GM18907 (cell line): ENCODE measurements at regions not wholly inside any gene's neighbourhood (a gene's known extent, or its start where the extent isn't known, plus 50 kb on each side); places are given as distances from the start of the nearest gene placed in this dataset.
"Not testable (repeated sequence)": the region's sequence is repeated elsewhere in the genome, so short reads cannot be mapped to it uniquely, and the experiment has no call there.

Source experiments
- ATAC-seq: cut with Tn5 transposase; IDR thresholded peaks from one replicate; pipeline ENCODE4 v1.9.1; 2021; ENCODE audit warnings: mild to moderate bottlenecking, moderate library complexity; ENCODE audit not compliant: unreplicated experiment

GRCh38 chr16:61435346-61435745 is 600.9 kb downstream of the CDH8 start:
- ATAC-seq = no peak

- no peak for ATAC-seq
Measured at GRCh38 chr16:61432421-61432820, 603.8 kb downstream of the CDH8 start.

DNA sequence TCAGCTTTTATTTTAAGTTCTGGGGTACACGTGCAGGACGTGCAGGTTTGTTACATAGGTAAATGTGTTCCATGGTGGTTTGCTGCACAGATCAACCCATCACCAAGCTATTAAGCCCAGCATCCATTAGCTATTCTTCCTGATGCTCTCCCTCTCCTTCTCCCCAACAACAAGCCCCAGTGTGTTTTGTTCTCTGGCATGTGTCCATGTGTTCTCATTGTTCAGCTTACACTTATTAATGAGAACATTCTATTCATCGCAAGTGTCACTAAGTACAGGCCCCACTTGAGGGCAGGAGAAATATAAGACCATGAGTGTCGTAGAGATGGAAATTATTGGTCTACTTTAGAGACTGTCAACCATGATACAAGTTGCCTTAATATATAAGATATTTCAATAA is 615.1 kb downstream of the CDH8 start:
- no peak for ATAC-seq

DNA sequence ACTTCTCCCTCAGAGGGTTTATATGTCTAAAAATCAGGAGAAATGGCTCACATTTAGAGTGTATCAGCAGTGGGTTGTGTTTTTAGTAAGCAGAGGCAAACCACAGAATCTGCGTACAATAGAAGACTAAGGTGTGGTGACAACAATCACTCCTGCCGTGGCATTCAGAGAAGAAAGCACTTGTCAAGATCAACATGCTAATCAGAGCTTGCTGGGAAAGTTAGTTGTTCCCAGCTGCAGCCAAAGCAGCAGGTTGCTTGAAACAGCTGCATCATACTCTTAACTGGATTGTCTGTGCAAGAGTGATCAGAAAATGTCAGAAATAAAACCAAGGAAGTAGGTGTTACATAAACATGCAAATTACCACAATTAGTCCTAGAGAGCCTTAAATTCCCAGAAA is 616.4 kb downstream of the CDH8 start:
- ATAC-seq = no peak

DNA sequence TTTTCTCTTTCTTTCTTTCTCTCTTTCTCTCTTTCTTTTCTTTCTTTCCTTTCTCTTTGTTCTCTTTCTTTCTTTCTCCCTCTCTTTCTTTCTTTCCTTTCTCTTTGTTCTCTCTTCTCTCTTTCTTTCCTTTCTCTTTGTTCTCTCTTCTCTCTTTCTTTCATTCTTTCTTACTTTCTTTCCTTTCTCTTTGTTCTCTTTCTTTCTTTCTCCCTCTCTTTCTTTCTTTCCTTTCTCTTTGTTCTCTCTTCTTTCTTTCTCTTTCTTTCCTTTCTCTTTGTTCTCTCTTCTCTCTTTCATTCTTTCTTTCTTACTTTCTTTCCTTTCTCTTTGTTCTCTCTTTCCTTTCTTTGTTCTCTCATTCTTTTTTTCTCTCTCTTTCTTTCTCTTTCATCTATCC is 617.4 kb downstream of the CDH8 start:
- ATAC-seq = not testable (repeated sequence)

DNA sequence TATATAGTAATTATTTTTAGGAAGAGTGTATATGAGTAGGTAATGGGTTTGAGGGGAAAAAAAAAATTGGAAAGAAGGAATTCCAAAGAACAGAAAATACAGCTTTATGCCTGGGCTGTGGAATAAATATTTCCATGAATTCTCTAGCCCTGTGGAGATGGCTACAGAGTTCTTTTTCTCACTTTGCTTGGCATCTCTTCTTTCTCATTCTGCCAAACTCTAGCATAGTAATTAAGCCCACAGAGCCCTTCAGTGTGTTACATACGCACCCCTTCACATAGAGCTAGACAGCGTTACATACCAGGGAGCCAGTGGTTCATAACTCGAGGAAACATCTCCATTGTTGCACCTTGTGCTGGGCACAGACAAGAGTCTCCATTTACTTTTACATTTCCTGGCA is 621.1 kb downstream of the CDH8 start:
- no peak for ATAC-seq

DNA sequence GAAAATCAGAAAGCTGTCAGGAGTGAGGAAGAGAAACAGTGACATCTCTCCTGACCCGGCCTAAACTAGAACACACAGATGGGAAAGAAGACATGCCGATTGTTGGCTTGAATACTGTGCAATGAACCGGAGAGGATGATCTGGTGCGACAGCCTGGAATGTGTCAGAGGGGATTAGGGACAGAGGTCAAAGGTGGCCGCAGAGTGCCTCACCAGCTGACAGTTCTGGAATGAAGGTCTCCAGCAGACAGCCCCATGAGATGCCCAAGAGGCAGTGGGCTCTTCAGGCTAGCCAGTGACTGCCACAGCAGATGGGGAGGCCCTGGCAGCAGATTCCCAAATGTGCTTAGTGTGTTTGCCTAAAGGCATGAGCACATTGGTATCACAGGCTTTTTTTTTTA is 623.2 kb downstream of the CDH8 start:
- no peak for ATAC-seq

- no peak for ATAC-seq
Measured at GRCh38 chr16:61412562-61412961, 623.7 kb downstream of the CDH8 start.

DNA sequence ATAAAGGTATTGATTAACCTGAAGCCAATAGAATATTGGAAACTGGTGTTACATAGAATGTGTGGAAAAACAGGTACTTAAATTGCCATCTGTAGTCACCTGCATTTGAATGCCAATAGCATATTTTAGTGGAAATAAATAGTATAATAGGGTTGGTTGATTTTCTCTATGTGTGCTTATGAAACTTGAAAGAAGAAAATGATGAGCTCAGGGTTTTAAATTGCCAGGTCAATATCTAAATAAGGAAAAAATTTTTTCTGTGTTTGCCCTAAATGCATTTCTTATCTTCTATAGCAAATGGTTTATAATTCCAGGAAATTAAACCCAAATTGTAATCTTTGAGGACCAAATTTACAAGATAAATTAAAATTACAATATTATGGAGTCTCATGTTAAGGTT is 626.6 kb downstream of the CDH8 start:
- ATAC-seq = no peak

DNA sequence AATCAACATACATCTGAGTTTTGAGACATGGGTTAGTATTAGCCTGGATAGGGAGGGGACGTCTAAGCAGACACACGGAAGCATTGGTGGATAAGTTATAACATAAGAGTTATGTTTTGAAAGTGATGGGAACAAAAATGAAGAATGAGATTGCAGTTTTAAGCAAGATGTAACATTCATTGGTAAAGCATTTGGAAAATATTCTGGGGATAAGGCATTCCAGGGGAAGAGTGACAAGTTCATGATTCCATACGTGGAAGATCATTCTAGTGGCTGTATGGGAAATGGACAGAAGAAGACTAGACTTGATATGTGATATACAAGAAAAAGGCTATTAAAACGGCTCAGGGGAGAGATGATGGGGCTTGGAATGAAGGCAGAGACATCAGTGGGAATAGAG is 632.9 kb downstream of the CDH8 start:
- ATAC-seq = no peak

DNA sequence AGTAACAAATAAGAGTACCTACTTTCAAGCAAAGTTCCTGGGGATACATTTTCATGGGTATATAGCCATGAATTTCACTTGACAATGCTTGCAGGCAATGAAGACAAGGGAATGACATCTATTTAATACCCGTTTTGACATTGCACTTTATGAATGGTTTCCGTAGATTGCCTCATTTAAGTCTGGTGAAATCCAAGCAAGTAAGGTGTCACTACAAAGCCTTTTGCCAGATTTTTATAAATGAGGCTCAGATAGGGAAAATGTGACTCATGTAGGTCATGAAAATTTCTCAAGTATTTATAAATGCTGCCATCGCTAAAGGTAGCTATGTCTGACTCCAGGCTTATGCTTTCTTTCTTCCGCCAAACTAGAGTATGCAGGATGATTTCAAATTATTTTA is 644.3 kb downstream of the CDH8 start:
- no peak for ATAC-seq

GRCh38 chr16:61390965-61391637 is 645.1 kb downstream of the CDH8 start:
- no peak for ATAC-seq

DNA sequence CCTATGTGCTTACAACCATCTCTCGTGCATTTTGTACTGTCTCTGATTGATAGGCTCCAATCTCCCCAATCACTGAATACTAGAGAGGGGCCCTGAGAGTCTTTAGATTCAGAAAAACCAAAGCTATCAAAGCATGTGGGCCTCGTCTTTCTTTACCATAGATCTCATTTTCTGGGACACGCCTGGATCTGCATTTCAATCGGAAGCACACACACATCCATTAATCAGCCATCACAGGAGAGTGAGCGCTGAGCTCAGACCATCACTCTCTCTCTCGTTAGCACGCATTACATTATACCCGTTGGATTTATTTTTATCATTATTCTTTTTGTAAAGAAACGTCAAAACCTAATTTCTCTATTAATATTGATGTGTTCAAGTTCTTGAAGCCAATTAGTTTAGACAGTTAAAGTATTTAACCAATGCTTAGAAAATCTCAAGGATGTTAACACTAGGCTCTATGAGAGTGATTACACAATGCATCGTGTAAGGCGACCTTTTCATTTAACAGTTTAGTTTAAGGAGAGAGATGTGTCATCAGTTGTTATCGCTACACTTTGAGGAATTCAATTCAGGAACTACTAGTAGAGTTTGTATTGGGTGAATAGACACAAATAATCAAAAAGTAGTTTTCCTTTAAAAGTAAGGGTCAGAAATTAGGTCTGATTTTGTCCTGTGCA is 650.7 kb downstream of the CDH8 start:
- no peak for ATAC-seq

DNA sequence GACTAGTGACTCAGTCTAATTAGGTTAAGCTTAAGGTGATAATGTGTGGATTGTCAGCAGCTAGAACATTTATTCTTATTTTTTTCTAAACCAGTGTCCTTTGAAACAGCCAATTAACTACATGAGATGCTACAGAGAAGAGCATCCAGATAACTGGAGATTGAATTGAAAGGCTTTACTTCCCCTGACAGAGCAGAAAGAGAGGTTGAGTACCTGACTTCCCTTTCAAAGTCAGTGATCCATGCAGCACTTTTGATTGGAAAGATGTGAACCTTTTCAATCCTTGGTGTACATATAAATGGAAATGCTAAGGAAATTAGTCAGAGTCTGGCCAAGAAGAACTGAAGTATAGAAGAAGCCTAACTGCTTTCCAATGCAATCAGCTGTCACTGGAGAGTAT is 653.8 kb downstream of the CDH8 start:
- no peak for ATAC-seq

DNA sequence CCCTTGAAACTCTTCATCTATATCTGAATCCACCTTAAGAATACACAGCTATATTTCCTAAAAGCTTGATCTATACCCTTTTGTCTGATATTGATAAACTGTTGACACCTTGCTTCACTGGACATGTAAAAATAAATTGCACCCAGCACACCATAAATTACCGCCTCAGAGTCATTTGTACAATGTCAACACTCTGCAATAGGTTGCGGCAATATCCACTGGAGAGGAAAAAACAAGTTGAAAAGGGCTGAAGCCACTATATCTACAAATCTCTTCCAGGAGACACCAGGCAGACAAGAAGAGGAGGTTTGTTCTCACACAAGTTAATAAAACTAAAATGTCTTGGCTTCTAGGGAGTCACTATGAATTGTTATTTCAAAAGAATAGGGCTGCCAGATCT is 656.9 kb downstream of the CDH8 start:
- no peak for ATAC-seq

DNA sequence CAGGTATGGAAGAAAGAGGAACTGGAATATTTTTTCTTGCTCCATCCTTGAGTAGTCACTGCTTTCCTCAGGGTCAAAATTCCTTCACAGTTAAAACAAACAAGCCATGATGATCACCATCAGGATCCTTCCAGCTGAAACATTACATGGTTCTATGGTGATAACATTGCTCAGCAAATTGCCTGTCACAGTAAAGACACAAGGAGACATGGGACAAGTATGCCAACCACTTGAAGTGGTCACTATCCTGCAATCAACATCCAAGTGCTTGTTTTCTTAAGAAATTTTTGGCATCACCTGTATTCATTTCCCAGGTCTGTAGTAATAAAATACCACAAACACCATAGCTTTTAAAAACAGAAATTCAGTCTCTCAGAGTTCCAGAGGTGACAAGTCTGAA is 662.2 kb downstream of the CDH8 start:
- no peak for ATAC-seq

DNA sequence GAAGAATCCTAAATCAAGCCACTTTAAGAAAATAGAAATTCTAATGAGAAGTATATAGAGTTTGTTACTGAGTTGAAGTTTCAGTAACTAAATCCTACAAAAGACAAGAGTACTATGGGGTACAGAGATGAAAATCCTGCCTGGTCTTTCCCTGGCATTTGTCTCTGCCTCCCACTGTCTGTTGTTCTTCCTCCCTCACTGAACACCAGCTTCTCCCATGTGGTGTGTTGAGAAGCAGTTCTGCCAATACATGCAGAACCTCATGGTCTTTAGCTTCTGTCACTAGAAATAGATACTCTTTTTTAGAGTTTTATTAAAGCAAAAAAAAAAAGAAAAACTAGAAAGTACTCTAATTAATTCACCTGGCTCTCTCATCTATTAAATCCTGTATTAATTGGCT is 664.4 kb downstream of the CDH8 start:
- no peak for ATAC-seq

DNA sequence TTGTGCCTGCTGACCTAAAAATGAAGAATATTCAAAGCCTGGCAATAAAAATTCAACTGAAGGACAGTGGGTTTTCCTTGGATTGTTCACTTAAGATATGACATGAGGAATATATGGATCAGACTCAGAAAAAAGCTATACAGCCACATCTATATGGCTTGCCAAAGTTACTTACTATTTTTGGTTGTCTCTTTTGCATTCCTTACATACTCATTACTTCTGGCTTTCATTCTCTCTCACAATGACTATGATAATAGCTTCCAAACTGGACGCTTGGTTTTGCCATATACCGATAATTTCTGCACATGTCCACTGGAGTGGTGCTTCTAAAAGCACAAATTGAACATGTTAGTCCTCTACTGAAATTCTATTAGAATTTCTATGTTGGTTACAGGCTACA is 664.9 kb downstream of the CDH8 start:
- no peak for ATAC-seq

DNA sequence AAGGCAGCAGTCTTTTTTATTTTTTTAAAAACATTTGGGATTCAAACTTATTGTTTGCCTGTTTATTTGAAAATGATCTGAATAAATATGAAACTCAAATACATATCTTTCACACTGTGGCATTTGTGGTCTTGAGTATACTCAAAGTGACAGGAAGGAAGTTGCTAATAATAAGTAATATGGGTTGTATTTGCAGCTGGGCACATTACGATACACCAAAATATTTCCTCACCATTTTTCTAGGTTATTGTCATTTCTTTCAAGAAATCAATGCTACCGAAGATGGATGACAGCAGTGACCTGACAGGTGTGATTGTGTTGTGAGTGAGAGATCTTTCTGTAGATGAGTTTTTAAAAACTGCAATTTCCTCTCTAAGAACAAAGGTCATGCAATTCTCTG is 665.7 kb downstream of the CDH8 start:
- no peak for ATAC-seq

- ATAC-seq = no peak
Measured at GRCh38 chr16:61366006-61366405, 670.2 kb downstream of the CDH8 start.

GRCh38 chr16:61364990-61365389 is 671.2 kb downstream of the CDH8 start:
- ATAC-seq = no peak

- ATAC-seq = no peak
Measured at GRCh38 chr16:61362585-61362984, 673.7 kb downstream of the CDH8 start.

GRCh38 chr16:61344791-61345190 is 691.4 kb downstream of the CDH8 start:
- ATAC-seq = no peak
